Stomach (tissue), 4 donors: ENCODE measurements at regions not wholly inside any gene's neighbourhood (a gene's known extent, or its start where the extent isn't known, plus 50 kb on each side); places are given as distances from the start of the nearest gene placed in this dataset.

Experiments used
- EP300 ChIP-seq: sonication (generic); formaldehyde crosslinking; IDR thresholded peaks from one replicate; pipeline ENCODE4 v1.6.1; 2017; ENCODE audit warnings: antibody characterized with exemption
- TF ChIP-seq, protein P1 (sequence below), 7 experiments: fragments of 450-650 bp in 4 of 7; fragments of 200-600 bp in 3 of 7; sonication (generic) in 3 of 7; IDR thresholded peaks; one replicate each; pipeline ENCODE4 v1.5.1; 2016 to 2019; ENCODE audit warnings: antibody characterized with exemption in 7 of 7, control low read depth in 2 of 7, mild to moderate bottlenecking in 1 of 7

- TF ChIP-seq EP300 = no peak
- TF ChIP-seq, protein P1, sequence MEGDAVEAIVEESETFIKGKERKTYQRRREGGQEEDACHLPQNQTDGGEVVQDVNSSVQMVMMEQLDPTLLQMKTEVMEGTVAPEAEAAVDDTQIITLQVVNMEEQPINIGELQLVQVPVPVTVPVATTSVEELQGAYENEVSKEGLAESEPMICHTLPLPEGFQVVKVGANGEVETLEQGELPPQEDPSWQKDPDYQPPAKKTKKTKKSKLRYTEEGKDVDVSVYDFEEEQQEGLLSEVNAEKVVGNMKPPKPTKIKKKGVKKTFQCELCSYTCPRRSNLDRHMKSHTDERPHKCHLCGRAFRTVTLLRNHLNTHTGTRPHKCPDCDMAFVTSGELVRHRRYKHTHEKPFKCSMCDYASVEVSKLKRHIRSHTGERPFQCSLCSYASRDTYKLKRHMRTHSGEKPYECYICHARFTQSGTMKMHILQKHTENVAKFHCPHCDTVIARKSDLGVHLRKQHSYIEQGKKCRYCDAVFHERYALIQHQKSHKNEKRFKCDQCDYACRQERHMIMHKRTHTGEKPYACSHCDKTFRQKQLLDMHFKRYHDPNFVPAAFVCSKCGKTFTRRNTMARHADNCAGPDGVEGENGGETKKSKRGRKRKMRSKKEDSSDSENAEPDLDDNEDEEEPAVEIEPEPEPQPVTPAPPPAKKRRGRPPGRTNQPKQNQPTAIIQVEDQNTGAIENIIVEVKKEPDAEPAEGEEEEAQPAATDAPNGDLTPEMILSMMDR (IDR thresholded peaks at IDR 0.05) = no peak
Observed at GRCh38 chr5:2537378-2538145, 213.9 kb downstream of the IRX2 start.
